ENCODE measurements at regions not wholly inside any gene's neighbourhood (a gene's known extent, or its start where the extent isn't known, plus 50 kb on each side); places are given as distances from the start of the nearest gene placed in this dataset.

GRCh38 chrX:15988661-15989603 is 134.3 kb upstream of the AP1S2 start:
- in situ Hi-C loops (cut with HindIII; ENCODE audit: low pct_ligation_motif_present, low pct_unique_long_range_greater_than_20kb, low sequenced_read_pairs), result no loop called here
- DNase-seq, result peak; percentile 39

DNA sequence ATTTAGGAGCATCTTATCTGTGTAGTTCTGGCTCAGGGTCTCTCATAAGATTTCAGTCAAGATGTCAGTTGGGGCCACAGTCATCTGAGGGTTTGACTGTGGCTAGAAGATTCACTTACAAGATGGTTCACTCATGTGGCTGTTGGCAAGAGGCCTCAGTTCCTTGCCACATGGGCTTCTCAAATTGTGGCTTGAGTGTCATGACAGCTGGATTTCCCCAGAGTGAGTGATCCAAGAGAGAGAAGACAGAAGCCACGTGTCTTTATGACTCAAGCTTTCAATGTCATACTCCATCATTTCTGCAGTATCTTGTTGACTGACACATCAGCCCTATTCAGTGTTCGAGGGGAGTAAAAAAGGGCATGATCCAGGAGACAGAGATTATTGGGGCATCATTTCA is 131.3 kb upstream of the AP1S2 start:
- no peak for DNase-seq
- in situ Hi-C loops (cut with HindIII; ENCODE audit: low pct_ligation_motif_present, low pct_unique_long_range_greater_than_20kb, low sequenced_read_pairs), result no loop called here

GRCh38 chrX:15983034-15983433 is 128.4 kb upstream of the AP1S2 start:
- in situ Hi-C loops (cut with HindIII; ENCODE audit: low pct_ligation_motif_present, low pct_unique_long_range_greater_than_20kb, low sequenced_read_pairs), result no loop called here
- DNase-seq, result no peak

- DNase-seq, result no peak
- in situ Hi-C loops (cut with HindIII; ENCODE audit: low pct_ligation_motif_present, low pct_unique_long_range_greater_than_20kb, low sequenced_read_pairs), result no loop called here
These were observed 123.0 kb upstream of the AP1S2 start for GRCh38 chrX:15977644-15978043.

- no peak for DNase-seq
- in situ Hi-C loops (cut with HindIII; ENCODE audit: low pct_ligation_motif_present, low pct_unique_long_range_greater_than_20kb, low sequenced_read_pairs), result no loop called here
These were observed 121.8 kb upstream of the AP1S2 start for GRCh38 chrX:15976396-15976795.

- no peak for DNase-seq
- in situ Hi-C loops (cut with HindIII; ENCODE audit: low pct_ligation_motif_present, low pct_unique_long_range_greater_than_20kb, low sequenced_read_pairs), result no loop called here
These were observed 119.3 kb upstream of the AP1S2 start for GRCh38 chrX:15973946-15974345.

DNA sequence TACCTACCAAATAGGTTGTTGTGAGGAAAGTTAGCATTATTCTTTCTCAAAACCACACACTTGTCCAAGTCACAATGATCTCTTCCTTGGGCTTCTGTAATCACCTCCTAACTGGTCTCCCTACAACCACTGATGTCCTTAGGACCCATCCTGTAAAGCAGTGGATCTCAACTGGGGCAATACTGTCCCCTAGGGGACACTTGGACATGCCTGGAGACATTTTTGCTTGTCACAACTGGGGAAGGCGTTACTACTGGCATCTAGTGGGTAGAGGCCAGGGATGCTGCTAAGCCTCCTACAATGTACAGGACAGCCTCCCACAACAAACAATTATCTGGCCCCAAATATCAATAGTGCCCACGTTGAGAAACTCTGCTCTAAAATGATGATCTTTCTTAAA is 118.7 kb upstream of the AP1S2 start:
- DNase-seq, result peak; percentile 45
- in situ Hi-C loops (cut with HindIII; ENCODE audit: low pct_ligation_motif_present, low pct_unique_long_range_greater_than_20kb, low sequenced_read_pairs), result no loop called here

- no peak for DNase-seq
- in situ Hi-C loops (cut with HindIII; ENCODE audit: low pct_ligation_motif_present, low pct_unique_long_range_greater_than_20kb, low sequenced_read_pairs), result no loop called here
These were observed 117.1 kb upstream of the AP1S2 start for GRCh38 chrX:15971696-15972095.

GRCh38 chrX:15963858-15964257 is 109.2 kb upstream of the AP1S2 start:
- in situ Hi-C loops (cut with HindIII; ENCODE audit: low pct_ligation_motif_present, low pct_unique_long_range_greater_than_20kb, low sequenced_read_pairs), result no loop called here
- no peak for DNase-seq

GRCh38 chrX:15960237-15960636 is 105.6 kb upstream of the AP1S2 start:
- in situ Hi-C loops (cut with HindIII; ENCODE audit: low pct_ligation_motif_present, low pct_unique_long_range_greater_than_20kb, low sequenced_read_pairs), result no loop called here
- DNase-seq, result no peak

DNA sequence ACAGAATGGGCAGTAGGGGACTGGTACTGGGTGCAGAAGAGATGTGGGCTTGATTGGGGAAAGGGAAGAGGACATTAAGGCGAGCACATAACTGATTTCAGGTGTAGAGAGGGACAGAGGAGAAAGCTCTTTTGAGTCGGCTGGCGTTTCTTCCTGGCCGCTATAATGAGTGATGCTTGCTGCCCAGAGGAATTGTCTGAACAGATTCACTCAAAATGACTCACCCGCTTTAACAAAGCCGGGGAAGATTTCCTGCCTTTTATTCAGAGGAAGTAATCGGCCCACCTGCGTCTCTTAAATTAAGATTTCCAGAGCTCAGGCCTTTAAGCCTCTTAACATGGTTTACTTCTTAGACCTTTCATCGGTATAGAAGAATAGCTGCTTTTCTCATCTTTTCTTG is 102.1 kb upstream of the AP1S2 start:
- in situ Hi-C loops (cut with HindIII; ENCODE audit: low pct_ligation_motif_present, low pct_unique_long_range_greater_than_20kb, low sequenced_read_pairs), result no loop called here
- no peak for DNase-seq

DNA sequence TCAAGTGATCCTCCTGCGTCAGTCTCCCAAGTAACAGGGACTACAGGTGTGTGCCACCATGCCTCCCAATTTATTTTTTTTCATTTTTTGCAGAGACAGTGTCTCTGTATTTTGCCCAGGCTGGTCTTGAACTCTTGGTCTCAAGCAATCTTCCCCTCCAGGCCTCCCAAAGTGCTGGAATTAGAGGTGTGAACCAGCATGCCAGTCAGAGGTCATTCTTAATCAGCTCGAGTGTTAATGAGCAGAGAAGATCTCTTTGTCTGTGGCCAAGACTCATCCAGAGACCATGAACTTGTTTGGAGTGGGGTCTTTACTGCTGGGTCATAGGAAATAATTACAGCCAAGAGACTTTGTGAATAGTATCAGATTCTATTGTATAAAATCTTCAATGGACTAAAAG is 99.2 kb upstream of the AP1S2 start:
- in situ Hi-C loops (cut with HindIII; ENCODE audit: low pct_ligation_motif_present, low pct_unique_long_range_greater_than_20kb, low sequenced_read_pairs), result no loop called here
- DNase-seq, result no peak

GRCh38 chrX:15952212-15952611 is 97.6 kb upstream of the AP1S2 start:
- in situ Hi-C loops (cut with HindIII; ENCODE audit: low pct_ligation_motif_present, low pct_unique_long_range_greater_than_20kb, low sequenced_read_pairs), result no loop called here
- DNase-seq, result no peak

GRCh38 chrX:15948318-15948660 is 93.7 kb upstream of the AP1S2 start:
- in situ Hi-C loops (cut with HindIII; ENCODE audit: low pct_ligation_motif_present, low pct_unique_long_range_greater_than_20kb, low sequenced_read_pairs), result no loop called here
- no peak for DNase-seq

- in situ Hi-C loops (cut with HindIII; ENCODE audit: low pct_ligation_motif_present, low pct_unique_long_range_greater_than_20kb, low sequenced_read_pairs), result no loop called here
- DNase-seq, result peak; percentile 34
These were observed 93.2 kb upstream of the AP1S2 start for GRCh38 chrX:15947648-15948317.

GRCh38 chrX:15946783-15947580 is 92.4 kb upstream of the AP1S2 start:
- in situ Hi-C loops (cut with HindIII; ENCODE audit: low pct_ligation_motif_present, low pct_unique_long_range_greater_than_20kb, low sequenced_read_pairs), result no loop called here
- peak; percentile 9 for DNase-seq

DNA sequence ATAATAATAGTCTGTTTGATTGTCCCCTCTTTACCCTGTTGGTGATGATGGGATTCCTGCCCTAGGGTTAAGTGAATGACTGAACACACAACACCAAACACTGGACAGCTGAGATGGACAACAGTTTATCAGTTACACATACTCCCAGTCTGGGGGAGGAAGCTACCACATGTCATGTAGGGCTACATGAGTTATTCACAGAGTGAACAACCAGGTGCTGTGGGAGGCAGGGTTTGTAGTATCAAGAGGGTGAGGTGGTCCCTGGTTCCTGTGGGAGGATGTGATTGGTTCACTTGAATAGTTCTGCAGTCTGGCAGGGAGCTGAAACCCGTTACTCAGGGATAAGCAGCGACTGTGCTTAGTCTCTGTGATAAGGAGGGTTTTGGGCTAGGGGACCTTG is 88.8 kb upstream of the AP1S2 start:
- DNase-seq, result no peak
- in situ Hi-C loops (cut with HindIII; ENCODE audit: low pct_ligation_motif_present, low pct_unique_long_range_greater_than_20kb, low sequenced_read_pairs), result no loop called here

- DNase-seq, result no peak
These were observed 87.7 kb upstream of the AP1S2 start for GRCh38 chrX:15942307-15942706.

DNA sequence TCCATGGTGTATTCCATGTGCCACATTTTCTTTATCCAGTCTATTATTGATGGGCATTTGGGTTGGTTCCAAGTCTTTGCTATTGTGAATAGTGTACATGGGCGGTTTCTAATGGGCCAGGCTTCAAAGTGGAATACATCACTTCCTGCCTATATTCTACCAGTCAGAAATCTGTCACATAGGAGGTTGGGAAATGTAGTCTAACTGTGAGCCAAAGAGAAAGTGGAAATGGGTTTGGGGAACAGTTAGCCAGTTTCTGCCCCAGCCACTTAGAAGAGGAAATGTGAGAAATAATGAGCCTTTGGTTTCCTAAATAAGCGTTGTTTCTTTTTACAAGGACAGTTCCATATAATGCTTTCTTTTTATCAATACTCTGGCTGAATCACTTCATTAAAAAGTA is 85.1 kb upstream of the AP1S2 start:
- in situ Hi-C loops (cut with HindIII; ENCODE audit: low pct_ligation_motif_present, low pct_unique_long_range_greater_than_20kb, low sequenced_read_pairs), result no loop called here
- DNase-seq, result no peak

More at GRCh38 chrX:15942307-15942706, 87.7 kb upstream of the AP1S2 start:
- in situ Hi-C loops (cut with HindIII; ENCODE audit: low pct_ligation_motif_present, low pct_unique_long_range_greater_than_20kb, low sequenced_read_pairs), result no loop called here
